GM13977 (cell line): ENCODE measurements at regions not wholly inside any gene's neighbourhood (a gene's known extent, or its start where the extent isn't known, plus 50 kb on each side); places are given as distances from the start of the nearest gene placed in this dataset.

ENCODE experiments used
- DNase-seq: peaks from one replicate; pipeline ENCODE4 v3.0.0; 2012; ENCODE audit warnings: low spot score
- in situ Hi-C: fragments of 300-500 bp; cut with MboI; formaldehyde crosslinking; loops from one replicate; pipeline ENCODE4 v1.12.0; 2022; ENCODE audit warnings: low sequenced_read_pairs, low pct_unique_long_range_greater_than_20kb, mixed read lengths, inconsistent platforms; ENCODE audit not compliant: unreplicated experiment
- TF ChIP-seq, protein P1 (sequence below): IDR thresholded peaks from 2 replicates; pipeline ENCODE4 v1.5.1; 2012; ENCODE audit warnings: mild to moderate bottlenecking, control low read depth; ENCODE audit not compliant: insufficient read depth; ENCODE audit errors: extremely low read depth, missing control alignments

GRCh38 chr15:85920956-85921355, 126.2 kb upstream of the KLHL25 start:
- TF ChIP-seq, protein P1, sequence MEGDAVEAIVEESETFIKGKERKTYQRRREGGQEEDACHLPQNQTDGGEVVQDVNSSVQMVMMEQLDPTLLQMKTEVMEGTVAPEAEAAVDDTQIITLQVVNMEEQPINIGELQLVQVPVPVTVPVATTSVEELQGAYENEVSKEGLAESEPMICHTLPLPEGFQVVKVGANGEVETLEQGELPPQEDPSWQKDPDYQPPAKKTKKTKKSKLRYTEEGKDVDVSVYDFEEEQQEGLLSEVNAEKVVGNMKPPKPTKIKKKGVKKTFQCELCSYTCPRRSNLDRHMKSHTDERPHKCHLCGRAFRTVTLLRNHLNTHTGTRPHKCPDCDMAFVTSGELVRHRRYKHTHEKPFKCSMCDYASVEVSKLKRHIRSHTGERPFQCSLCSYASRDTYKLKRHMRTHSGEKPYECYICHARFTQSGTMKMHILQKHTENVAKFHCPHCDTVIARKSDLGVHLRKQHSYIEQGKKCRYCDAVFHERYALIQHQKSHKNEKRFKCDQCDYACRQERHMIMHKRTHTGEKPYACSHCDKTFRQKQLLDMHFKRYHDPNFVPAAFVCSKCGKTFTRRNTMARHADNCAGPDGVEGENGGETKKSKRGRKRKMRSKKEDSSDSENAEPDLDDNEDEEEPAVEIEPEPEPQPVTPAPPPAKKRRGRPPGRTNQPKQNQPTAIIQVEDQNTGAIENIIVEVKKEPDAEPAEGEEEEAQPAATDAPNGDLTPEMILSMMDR: no peak
- in situ Hi-C loops: no loop called here
- DNase-seq: no peak

GRCh38 chr15:85924088-85924487, 129.4 kb upstream of the KLHL25 start:
- TF ChIP-seq, protein P1: no peak
- DNase-seq: no peak
- in situ Hi-C loops: no loop called here

- TF ChIP-seq, protein P1: no peak
- in situ Hi-C loops: no loop called here
- no peak for DNase-seq
Observed at GRCh38 chr15:85925649-85926237, 131.0 kb upstream of the KLHL25 start.

- TF ChIP-seq, protein P1: no peak
- no peak for DNase-seq
- in situ Hi-C loops: no loop called here
Observed at GRCh38 chr15:85926834-85927233, 132.1 kb upstream of the KLHL25 start.

- TF ChIP-seq, protein P1: no peak
- in situ Hi-C loops: no loop called here
- no peak for DNase-seq
Observed at GRCh38 chr15:85927931-85928537, 133.3 kb upstream of the KLHL25 start.

GRCh38 chr15:85929786-85930185, 135.1 kb upstream of the KLHL25 start:
- in situ Hi-C loops: no loop called here
- no peak for DNase-seq

More at GRCh38 chr15:85929786-85930185, 135.1 kb upstream of the KLHL25 start:
- TF ChIP-seq, protein P1: no peak
